ENCODE measurements at regions not wholly inside any gene's neighbourhood (a gene's known extent, or its start where the extent isn't known, plus 50 kb on each side); places are given as distances from the start of the nearest gene placed in this dataset.
"Not testable (repeated sequence)": the region's sequence is repeated elsewhere in the genome, so short reads cannot be mapped to it uniquely, and the experiment has no call there.

DNA sequence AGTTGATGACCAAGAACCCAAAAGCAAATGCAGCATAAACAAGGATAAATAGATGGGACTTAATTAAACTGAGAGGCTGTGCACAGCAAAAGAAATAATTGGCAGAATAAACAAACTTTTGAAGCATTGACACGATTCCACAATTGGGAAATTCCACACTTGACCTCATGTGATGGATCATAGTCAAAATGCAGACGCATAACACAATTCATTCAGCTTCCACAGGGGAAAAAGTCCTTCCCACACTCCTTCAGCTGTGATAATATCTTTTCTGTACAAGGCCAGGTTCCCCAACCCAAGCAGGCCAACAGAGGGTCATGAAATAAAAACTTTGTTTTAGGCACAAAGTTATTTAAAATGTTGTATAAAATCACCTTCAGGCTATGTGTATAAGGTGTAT, 66.6 kb upstream of the SLIT2 start:
- H3K4me3 ChIP-seq = no peak overlapping the region
- intact Hi-C loops (cut with DNase I) = no loop called here

DNA sequence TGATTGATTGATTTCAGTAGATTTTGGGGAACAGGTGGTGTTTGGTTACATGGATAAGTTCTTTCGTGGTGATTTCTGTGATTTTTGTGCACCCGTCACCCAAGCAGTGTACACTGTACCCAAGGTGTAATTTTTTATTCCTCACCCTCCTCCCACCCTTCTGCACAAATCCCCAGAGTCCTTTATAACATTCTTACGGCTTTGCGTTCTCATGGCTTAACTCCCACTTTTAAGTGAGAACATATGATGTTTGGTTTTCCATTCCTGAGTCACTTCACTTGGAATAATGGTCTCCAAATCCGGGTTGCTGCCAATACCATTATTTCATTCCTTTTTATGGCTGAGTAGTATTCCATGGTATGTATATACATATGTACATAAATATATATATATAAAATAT, 68.6 kb upstream of the SLIT2 start:
- H3K27me3 ChIP-seq (ENCODE audit: low read depth); H3K4me3 ChIP-seq; ATAC-seq; H3K27ac ChIP-seq; intact Hi-C loops (cut with DNase I); DNase-seq; H3K4me1 ChIP-seq; H3K36me3 ChIP-seq: not testable (repeated sequence)
- peaks cover 12% of the 10 kb centered on the region for H3K9me3 ChIP-seq

More for the DNA sequence above, 66.6 kb upstream of the SLIT2 start:
- H3K27me3 ChIP-seq (ENCODE audit: low read depth) = no peaks in the 10 kb centered on the region
- TF ChIP-seq, protein P1, sequence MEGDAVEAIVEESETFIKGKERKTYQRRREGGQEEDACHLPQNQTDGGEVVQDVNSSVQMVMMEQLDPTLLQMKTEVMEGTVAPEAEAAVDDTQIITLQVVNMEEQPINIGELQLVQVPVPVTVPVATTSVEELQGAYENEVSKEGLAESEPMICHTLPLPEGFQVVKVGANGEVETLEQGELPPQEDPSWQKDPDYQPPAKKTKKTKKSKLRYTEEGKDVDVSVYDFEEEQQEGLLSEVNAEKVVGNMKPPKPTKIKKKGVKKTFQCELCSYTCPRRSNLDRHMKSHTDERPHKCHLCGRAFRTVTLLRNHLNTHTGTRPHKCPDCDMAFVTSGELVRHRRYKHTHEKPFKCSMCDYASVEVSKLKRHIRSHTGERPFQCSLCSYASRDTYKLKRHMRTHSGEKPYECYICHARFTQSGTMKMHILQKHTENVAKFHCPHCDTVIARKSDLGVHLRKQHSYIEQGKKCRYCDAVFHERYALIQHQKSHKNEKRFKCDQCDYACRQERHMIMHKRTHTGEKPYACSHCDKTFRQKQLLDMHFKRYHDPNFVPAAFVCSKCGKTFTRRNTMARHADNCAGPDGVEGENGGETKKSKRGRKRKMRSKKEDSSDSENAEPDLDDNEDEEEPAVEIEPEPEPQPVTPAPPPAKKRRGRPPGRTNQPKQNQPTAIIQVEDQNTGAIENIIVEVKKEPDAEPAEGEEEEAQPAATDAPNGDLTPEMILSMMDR (IDR thresholded peaks at IDR 0.05) = no peak
- H3K4me1 ChIP-seq = no peaks in the 10 kb centered on the region
- DNase-seq = no peak
- no peak overlapping the region for H3K27ac ChIP-seq
- H3K9me3 ChIP-seq = peaks cover 12% of the 10 kb centered on the region
- ATAC-seq = no peak
- no peaks in the 10 kb centered on the region for H3K36me3 ChIP-seq

DNA sequence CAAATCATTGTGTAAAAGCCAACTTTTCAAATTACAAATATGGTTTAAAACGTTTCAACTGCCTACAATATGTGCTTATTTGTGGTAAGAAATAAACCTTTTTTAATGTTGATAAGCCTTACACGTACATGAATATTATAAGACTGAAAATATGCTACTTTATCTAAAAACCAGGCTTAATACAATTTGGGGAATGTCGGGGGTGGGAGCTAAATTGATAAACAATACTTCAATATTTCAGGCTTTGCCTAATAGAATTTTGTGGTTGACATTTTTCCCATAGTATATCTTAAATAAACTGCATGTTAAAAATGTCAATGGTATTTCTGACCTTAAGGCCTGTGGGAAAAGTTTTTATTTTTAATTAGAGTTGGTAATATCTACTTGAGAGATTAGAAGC, 69.8 kb upstream of the SLIT2 start:
- DNase-seq = no peak
- Histone ChIP-seq H3K4me3 (no peak overlapping the region), H3K4me1 (no peaks in the 10 kb centered on the region), H3K36me3 (no peaks in the 10 kb centered on the region), H3K27me3 (ENCODE audit: low read depth) (no peaks in the 10 kb centered on the region), H3K27ac (no peak overlapping the region), H3K9me3 (peaks cover 12% of the 10 kb centered on the region)
- TF ChIP-seq, protein P1 (IDR thresholded peaks at IDR 0.05) = no peak
- ATAC-seq = no peak
- intact Hi-C loops (cut with DNase I) = no loop called here

DNA sequence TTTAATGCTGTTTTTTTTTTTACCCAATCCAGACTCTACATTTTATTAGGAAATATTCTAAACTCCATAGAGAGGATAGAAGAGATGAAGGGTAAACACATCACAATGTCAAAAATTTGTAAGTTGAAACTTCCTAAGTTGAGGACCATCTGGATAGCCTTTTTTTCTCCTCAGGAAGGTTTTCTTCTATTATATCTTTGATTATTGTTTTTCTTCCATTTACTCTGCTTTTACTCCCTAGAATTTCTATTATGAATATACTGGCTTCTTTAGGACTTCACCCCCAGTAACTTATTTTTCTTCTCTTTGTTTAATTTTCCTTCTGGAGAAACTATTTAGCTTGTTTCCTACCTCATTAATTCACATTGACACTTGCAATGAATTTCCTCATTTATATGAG, 71.2 kb upstream of the SLIT2 start:
- DNase-seq (no peak), ATAC-seq (no peak)
- no peaks in the 10 kb centered on the region for H3K4me1 ChIP-seq
- intact Hi-C loops (cut with DNase I) = no loop called here
- TF ChIP-seq, protein P1 (IDR thresholded peaks at IDR 0.05) = no peak
- H3K27ac ChIP-seq = no peak overlapping the region
- no peaks in the 10 kb centered on the region for H3K27me3 ChIP-seq (ENCODE audit: low read depth)
- no peak overlapping the region for H3K4me3 ChIP-seq
- peaks cover 12% of the 10 kb centered on the region for H3K9me3 ChIP-seq
- H3K36me3 ChIP-seq = no peaks in the 10 kb centered on the region

DNA sequence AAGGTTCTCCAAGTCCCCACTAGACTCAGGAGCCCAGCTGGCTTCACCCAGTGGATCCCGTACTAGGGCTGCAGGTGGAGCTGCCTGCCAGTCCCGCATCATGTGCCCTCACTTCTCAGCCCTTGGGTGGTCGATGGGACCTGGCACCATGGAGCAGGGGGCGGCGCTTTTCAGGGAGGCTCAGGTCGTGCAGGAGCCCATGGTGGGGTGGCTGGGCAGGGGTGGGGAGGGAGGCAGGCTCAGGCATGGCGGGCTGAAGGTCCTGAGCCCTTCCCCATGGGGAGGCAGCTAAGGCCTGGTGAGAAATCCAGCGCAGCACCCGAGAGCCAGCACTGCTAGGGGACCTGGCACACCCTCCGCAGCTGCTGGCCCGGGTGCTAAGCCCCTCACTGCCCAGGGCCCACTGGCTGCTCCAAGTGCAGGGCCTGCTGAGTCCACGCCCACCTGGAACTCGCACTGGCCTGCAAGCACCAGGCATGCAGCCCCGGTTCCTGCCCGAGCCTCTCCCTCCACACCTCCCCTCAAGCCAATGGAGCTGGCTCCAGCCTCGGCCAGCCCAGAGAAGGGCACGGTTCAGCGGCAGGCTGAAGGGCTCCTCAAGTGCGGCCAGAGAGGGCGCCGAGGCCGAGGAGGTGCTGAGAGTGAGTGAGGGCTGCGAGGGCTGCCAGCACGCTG, 72.7 kb upstream of the SLIT2 start:
- DNase-seq (no peak), ATAC-seq (no peak)
- Histone ChIP-seq H3K4me1 (no peaks in the 10 kb centered on the region), H3K4me3 (no peak overlapping the region), H3K27ac (no peak overlapping the region), H3K9me3 (peaks cover 12% of the 10 kb centered on the region), H3K36me3 (no peaks in the 10 kb centered on the region), H3K27me3 (ENCODE audit: low read depth) (no peaks in the 10 kb centered on the region)
- intact Hi-C loops (cut with DNase I) = no loop called here
- TF ChIP-seq, protein P1 (IDR thresholded peaks at IDR 0.05) = no peak

DNA sequence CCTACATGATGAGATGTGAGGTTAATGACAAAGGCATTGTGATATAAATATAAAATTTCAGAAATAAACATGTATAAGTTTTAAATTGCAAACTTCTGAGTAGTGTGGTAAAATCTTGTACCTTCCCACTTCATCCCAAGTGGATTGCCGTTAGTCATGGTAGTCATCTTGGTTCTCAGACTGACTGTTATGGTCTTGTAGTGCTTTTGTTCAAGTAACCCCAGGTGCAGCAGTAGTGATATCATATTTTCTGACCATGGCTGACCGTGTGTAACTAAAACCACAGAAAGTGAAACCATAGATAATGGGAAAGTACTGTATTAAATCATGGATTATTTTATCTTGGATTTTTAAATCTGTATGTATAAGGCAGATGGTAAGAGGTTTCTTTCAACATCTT, 74.8 kb upstream of the SLIT2 start:
- Histone ChIP-seq H3K4me3 (no peak overlapping the region), H3K27ac (no peak overlapping the region), H3K4me1 (no peaks in the 10 kb centered on the region), H3K36me3 (no peaks in the 10 kb centered on the region), H3K9me3 (peaks cover 12% of the 10 kb centered on the region), H3K27me3 (ENCODE audit: low read depth) (no peaks in the 10 kb centered on the region)
- DNase-seq (no peak), ATAC-seq (no peak)
- TF ChIP-seq, protein P1 (IDR thresholded peaks at IDR 0.05) = no peak
- intact Hi-C loops (cut with DNase I) = no loop called here

All from lower lobe of right lung (tissue), 2 donors.